Stomach (tissue), 8 donors: ENCODE measurements at regions not wholly inside any gene's neighbourhood (a gene's known extent, or its start where the extent isn't known, plus 50 kb on each side); places are given as distances from the start of the nearest gene placed in this dataset.
A peak's percentile ranks its signal among the peaks of the same experiment; 100 is the strongest.

ENCODE experiments used
- DNase-seq, 2 donors: peaks; one replicate each; pipeline versions ENCODE4 v3.0.0 to v3.0.0-alpha.2; 2013 to 2019
- H3K27ac ChIP-seq, 5 donors: fragments of 200-600 bp in 4 of 5; sonication (generic) in 4 of 5; one replicate each; pipeline ENCODE4 v1.5.1; 2013 to 2019; ENCODE audit warnings: mild to moderate bottlenecking in 1 of 5, moderate library complexity in 1 of 5
- H3K27me3 ChIP-seq, 3 donors: fragments of 200-600 bp; sonication (generic); one replicate each; pipeline ENCODE4 v1.5.1; 2017 to 2019; ENCODE audit warnings: mixed run types in 1 of 3
- H3K36me3 ChIP-seq, 4 donors: fragments of 200-600 bp; sonication (generic); 1 replicate in 3 of 4; 2 replicates in 1 of 4; pipeline ENCODE4 v1.5.1; 2016 to 2019
- H3K4me1 ChIP-seq, 4 donors: fragments of 200-600 bp; sonication (generic); one replicate each; pipeline ENCODE4 v1.5.1; 2016 to 2019
- H3K4me3 ChIP-seq, 4 donors: fragments of 200-600 bp; sonication (generic) in 3 of 4; one replicate each; pipeline ENCODE4 v1.5.1; 2016 to 2019; ENCODE audit warnings: mild to moderate bottlenecking in 1 of 4
- H3K9me3 ChIP-seq, 4 donors: fragments of 200-600 bp; sonication (generic); one replicate each; pipeline ENCODE4 v1.5.1; 2016 to 2019
- CTCF ChIP-seq, 7 experiments: fragments of 450-650 bp in 4 of 7; fragments of 200-600 bp in 3 of 7; sonication (generic) in 3 of 7; IDR thresholded peaks; one replicate each; pipeline ENCODE4 v1.5.1; 2016 to 2019; ENCODE audit warnings: antibody characterized with exemption in 7 of 7, control low read depth in 2 of 7, mild to moderate bottlenecking in 1 of 7
- EP300 ChIP-seq: sonication (generic); formaldehyde crosslinking; IDR thresholded peaks from one replicate; pipeline ENCODE4 v1.6.1; 2017; ENCODE audit warnings: antibody characterized with exemption
- POLR2A ChIP-seq, 4 donors: fragments of 450-650 bp; IDR thresholded peaks; one replicate each; pipeline ENCODE4 v1.6.1; 2016; ENCODE audit warnings: antibody characterized with exemption in 4 of 4, control low read depth in 2 of 4, mild to moderate bottlenecking in 1 of 4, moderate library complexity in 1 of 4
- POLR2AphosphoS5 ChIP-seq, 3 donors: sonication (generic); formaldehyde crosslinking; IDR thresholded peaks; one replicate each; pipeline ENCODE4 v1.6.1; 2016; ENCODE audit warnings: antibody characterized with exemption in 3 of 3
- WGBS, 5 donors: extraction: QIAGEN DNeasy Blood & Tissue Kit in 3 of 5; methylation state at CpG; one replicate each; pipeline versions ENCODE4 v1.1.5 to v1.1.7; 2013 to 2018; 5-methylcytosine and 5-hydroxymethylcytosine counted together
- intact Hi-C: fragments of 100-400 bp; cut with DNase I; formaldehyde crosslinking; loops from one replicate; pipeline ENCODE4 v1.15.1; 2023; ENCODE audit warnings: low total_unique reads
- donor health status: healthy with polysubstance abuse.
- donor health status: Bipolar disorder and iron deficiency.
- donor health status: healthy.

GRCh38 chr6:40194447-40195170 is 260.3 kb upstream of the MOCS1 start:
- Histone ChIP-seq H3K4me3 (no peak overlapping the region), H3K9me3 (no peaks in the 10 kb centered on the region), H3K27ac (no peak overlapping the region), H3K27me3 (no peaks in the 10 kb centered on the region), H3K36me3 (no peaks in the 10 kb centered on the region), H3K4me1 (no peaks in the 10 kb centered on the region)
- intact Hi-C loops = no loop called here
- TF ChIP-seq POLR2AphosphoS5 (IDR thresholded peaks at IDR 0.05) (no peak), EP300 (no peak), CTCF (IDR thresholded peaks at IDR 0.05) (no peak), POLR2A (IDR thresholded peaks at IDR 0.05) (no peak)
- peak in 1 of 2 donors; percentile 9 for DNase-seq
- WGBS, 5 donors = 91 to 96% (median 94%) methylated on average over 3 of the region's 3 CpGs

- H3K36me3 ChIP-seq = no peaks in the 10 kb centered on the region
These were observed 258.3 kb upstream of the MOCS1 start for GRCh38 chr6:40192516-40192915.

GRCh38 chr6:40188931-40189330 is 254.7 kb upstream of the MOCS1 start:
- H3K36me3 ChIP-seq = no peaks in the 10 kb centered on the region
- H3K27me3 ChIP-seq = no peaks in the 10 kb centered on the region
- H3K4me3 ChIP-seq = no peak overlapping the region
- peaks cover 0 to 13% (median 7%) of the 10 kb centered on the region in 4 donors for H3K9me3 ChIP-seq
- intact Hi-C loops = no loop called here
- H3K27ac ChIP-seq = no peak overlapping the region
- H3K4me1 ChIP-seq = no peaks in the 10 kb centered on the region
- no peak for DNase-seq
- TF ChIP-seq POLR2A (IDR thresholded peaks at IDR 0.05) (no peak), CTCF (IDR thresholded peaks at IDR 0.05) (no peak), POLR2AphosphoS5 (IDR thresholded peaks at IDR 0.05) (no peak), EP300 (no peak)
- WGBS, 5 donors = 76 to 90% (median 89%) methylated on average over 1 of the region's 1 CpG

More at GRCh38 chr6:40192516-40192915, 258.3 kb upstream of the MOCS1 start:
- Histone ChIP-seq H3K9me3 (no peaks in the 10 kb centered on the region), H3K4me1 (no peaks in the 10 kb centered on the region), H3K4me3 (no peak overlapping the region), H3K27me3 (no peaks in the 10 kb centered on the region), H3K27ac (no peak overlapping the region)
- intact Hi-C loops = no loop called here
- 67 to 86% (median 77%) methylated on average over 4 of the region's 4 CpGs for WGBS, 5 donors
- TF ChIP-seq POLR2A (IDR thresholded peaks at IDR 0.05) (no peak), EP300 (no peak), CTCF (IDR thresholded peaks at IDR 0.05) (no peak), POLR2AphosphoS5 (IDR thresholded peaks at IDR 0.05) (no peak)
- no peak for DNase-seq

- Histone ChIP-seq H3K4me1 (no peaks in the 10 kb centered on the region), H3K9me3 (peaks cover 0 to 25% (median 16%) of the 10 kb centered on the region in 4 donors), H3K27me3 (no peaks in the 10 kb centered on the region), H3K4me3 (no peak overlapping the region), H3K36me3 (no peaks in the 10 kb centered on the region), H3K27ac (no peak overlapping the region)
- TF ChIP-seq CTCF (IDR thresholded peaks at IDR 0.05) = no peak
- no peak for TF ChIP-seq EP300
- TF ChIP-seq POLR2AphosphoS5 (IDR thresholded peaks at IDR 0.05) = no peak
- no peak for TF ChIP-seq POLR2A (IDR thresholded peaks at IDR 0.05)
- intact Hi-C loops = no loop called here
- 61 to 71% (median 67%) methylated on average over 5 of the region's 5 CpGs for WGBS, 5 donors
- DNase-seq = no peak
These were observed 253.4 kb upstream of the MOCS1 start for GRCh38 chr6:40187535-40188144.
